Left lung (tissue), 4 donors: ENCODE measurements at regions not wholly inside any gene's neighbourhood (a gene's known extent, or its start where the extent isn't known, plus 50 kb on each side); places are given as distances from the start of the nearest gene placed in this dataset.
"Not testable (repeated sequence)": the region's sequence is repeated elsewhere in the genome, so short reads cannot be mapped to it uniquely, and the experiment has no call there.

ENCODE experiments used
- ATAC-seq: fragments of 200-7000 bp; cut with Tn5 transposase; one replicate; pipeline ENCODE4 v1.9.1; 2020; ENCODE audit warnings: moderate library complexity
- DNase-seq, 4 donors: peaks; one replicate each; pipeline ENCODE4 v3.0.0-alpha.2; 2013 to 2020
- H3K27ac ChIP-seq, 2 donors: fragments of 200-600 bp; sonication (generic) in 1 of 2; one replicate each; pipeline versions ENCODE4 v1.5.0 to v1.8.0; 2020 to 2021
- H3K27me3 ChIP-seq, 2 donors: fragments of 200-600 bp; sonication (generic) in 1 of 2; one replicate each; pipeline versions ENCODE4 v1.5.0 to v1.8.0; 2020 to 2021
- H3K36me3 ChIP-seq, 2 donors: fragments of 200-600 bp; sonication (generic) in 1 of 2; one replicate each; pipeline versions ENCODE4 v1.5.0 to v1.8.0; 2020 to 2021
- H3K4me1 ChIP-seq, 2 donors: fragments of 200-600 bp; one replicate each; pipeline ENCODE4 v1.8.0; 2021
- H3K4me3 ChIP-seq, 2 donors: fragments of 200-600 bp; sonication (generic) in 1 of 2; one replicate each; pipeline versions ENCODE4 v1.5.0 to v1.8.0; 2020 to 2021; ENCODE audit warnings: mild to moderate bottlenecking in 1 of 2
- H3K9me3 ChIP-seq, 2 donors: fragments of 200-600 bp; sonication (generic) in 1 of 2; one replicate each; pipeline versions ENCODE4 v1.5.0 to v1.8.0; 2020 to 2021
- CTCF ChIP-seq, 2 donors: fragments of 200-600 bp; sonication (generic) in 1 of 2; IDR thresholded peaks; one replicate each; pipeline versions ENCODE4 v1.5.0 to v1.8.0; 2021; ENCODE audit warnings: antibody characterized with exemption in 2 of 2
- intact Hi-C, 2 donors: fragments of 100-400 bp; cut with DNase I; formaldehyde crosslinking; loops; one replicate each; pipeline versions ENCODE4 v1.11.2 to v1.14.2; 2022
- donor health status: DM: no; HTN: yes; CAD: no.
- donor health status: DM: no; HTN: no; CAD: no.

GRCh38 chr12:61584943-61585342 is 675.3 kb upstream of the USP15 start:
- no peaks in the 10 kb centered on the region for H3K27me3 ChIP-seq
- H3K36me3 ChIP-seq: no peaks in the 10 kb centered on the region
- ATAC-seq (no peak), DNase-seq (no peak)
- no peak for TF ChIP-seq CTCF (IDR thresholded peaks at IDR 0.05)
- no peak overlapping the region for H3K27ac ChIP-seq
- H3K4me1 ChIP-seq: no peaks in the 10 kb centered on the region
- peaks cover 0 to 24% of the 10 kb centered on the region in 2 donors for H3K9me3 ChIP-seq
- no peak overlapping the region for H3K4me3 ChIP-seq
- intact Hi-C loops: no loop called here

GRCh38 chr12:61590864-61591263 is 669.3 kb upstream of the USP15 start:
- DNase-seq, H3K27me3 ChIP-seq, H3K4me1 ChIP-seq, intact Hi-C loops, H3K27ac ChIP-seq, ATAC-seq, H3K4me3 ChIP-seq, H3K36me3 ChIP-seq: not testable (repeated sequence)
- peaks cover 0 to 56% of the 10 kb centered on the region in 2 donors for H3K9me3 ChIP-seq

GRCh38 chr12:61610143-61610542 is 650.1 kb upstream of the USP15 start:
- no peak overlapping the region for H3K27ac ChIP-seq
- intact Hi-C loops: no loop called here
- no peaks in the 10 kb centered on the region for H3K36me3 ChIP-seq
- no peaks in the 10 kb centered on the region for H3K27me3 ChIP-seq
- no peak overlapping the region for H3K4me3 ChIP-seq
- no peaks in the 10 kb centered on the region for H3K4me1 ChIP-seq
- TF ChIP-seq CTCF (IDR thresholded peaks at IDR 0.05): no peak
- H3K9me3 ChIP-seq: no peaks in the 10 kb centered on the region
- DNase-seq (no peak), ATAC-seq (no peak)

GRCh38 chr12:61629702-61630101 is 630.5 kb upstream of the USP15 start:
- no peaks in the 10 kb centered on the region for H3K4me1 ChIP-seq
- no peak overlapping the region for H3K27ac ChIP-seq
- no peaks in the 10 kb centered on the region for H3K36me3 ChIP-seq
- no peak for ATAC-seq
- peaks cover 0 to 3% of the 10 kb centered on the region in 2 donors for H3K9me3 ChIP-seq
- intact Hi-C loops: no loop called here
- no peak for DNase-seq
- TF ChIP-seq CTCF (IDR thresholded peaks at IDR 0.05): no peak
- no peak overlapping the region for H3K4me3 ChIP-seq
- H3K27me3 ChIP-seq: no peaks in the 10 kb centered on the region

GRCh38 chr12:61646639-61647038 is 613.6 kb upstream of the USP15 start:
- Histone ChIP-seq H3K36me3 (no peaks in the 10 kb centered on the region), H3K27ac (no peak overlapping the region), H3K4me3 (no peak overlapping the region), H3K27me3 (no peaks in the 10 kb centered on the region), H3K9me3 (no peaks in the 10 kb centered on the region), H3K4me1 (no peaks in the 10 kb centered on the region)
- intact Hi-C loops: no loop called here
- DNase-seq: no peak
- no peak for ATAC-seq
- no peak for TF ChIP-seq CTCF (IDR thresholded peaks at IDR 0.05)

GRCh38 chr12:61647566-61647965 is 612.6 kb upstream of the USP15 start:
- Histone ChIP-seq H3K4me1 (no peaks in the 10 kb centered on the region), H3K27ac (no peak overlapping the region), H3K36me3 (no peaks in the 10 kb centered on the region), H3K27me3 (no peaks in the 10 kb centered on the region), H3K9me3 (no peaks in the 10 kb centered on the region), H3K4me3 (no peak overlapping the region)
- intact Hi-C loops: no loop called here
- no peak for TF ChIP-seq CTCF (IDR thresholded peaks at IDR 0.05)
- ATAC-seq: no peak
- DNase-seq: no peak
